HG02678 (cell line): ENCODE measurements at regions not wholly inside any gene's neighbourhood (a gene's known extent, or its start where the extent isn't known, plus 50 kb on each side); places are given as distances from the start of the nearest gene placed in this dataset.

Experiments used
- ATAC-seq: cut with Tn5 transposase; IDR thresholded peaks from one replicate; pipeline ENCODE4 v1.9.1; 2021; ENCODE audit warnings: mild to moderate bottlenecking, moderate library complexity; ENCODE audit not compliant: unreplicated experiment

GRCh38 chrX:124280294-124280902 lies 52.1 kb upstream of the TEX13D start:
- ATAC-seq, result no peak

- ATAC-seq, result no peak
Observed at GRCh38 chrX:124282580-124282979, 49.9 kb upstream of the TEX13D start.
